Thyroid gland (tissue), 4 donors: ENCODE measurements at regions not wholly inside any gene's neighbourhood (a gene's known extent, or its start where the extent isn't known, plus 50 kb on each side); places are given as distances from the start of the nearest gene placed in this dataset.

Experiments used
- POLR2A ChIP-seq, 2 donors: fragments of 450-650 bp; IDR thresholded peaks; one replicate each; pipeline ENCODE4 v1.6.1; 2017; ENCODE audit warnings: antibody characterized with exemption in 2 of 2, mild to moderate bottlenecking in 2 of 2, moderate library complexity in 1 of 2
- TF ChIP-seq, protein P1 (sequence below), 6 experiments: fragments of 200-600 bp in 3 of 6; fragments of 450-650 bp in 3 of 6; sonication (generic) in 3 of 6; IDR thresholded peaks; one replicate each; pipeline ENCODE4 v1.5.1; 2016 to 2019; ENCODE audit warnings: antibody characterized with exemption in 6 of 6, mild to moderate bottlenecking in 2 of 6, inconsistent platforms in 1 of 6, moderate library complexity in 1 of 6

DNA sequence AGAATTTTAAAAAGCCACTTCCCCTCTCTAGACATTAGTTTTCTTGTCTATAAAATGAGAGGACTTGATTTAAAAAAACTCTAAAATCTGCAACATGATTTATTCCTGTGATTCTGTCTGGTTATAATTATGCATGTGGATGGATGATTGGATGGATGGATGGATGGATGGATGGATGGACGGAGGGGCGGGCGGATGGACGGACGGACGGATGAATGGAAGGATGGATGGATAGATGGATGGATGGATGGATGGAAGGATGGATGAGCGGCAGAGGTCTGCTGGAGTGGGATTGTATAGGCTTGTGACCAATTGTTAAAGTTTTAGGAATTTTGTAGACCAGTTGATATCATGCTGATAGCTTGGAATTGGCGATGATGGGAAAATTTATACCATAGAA is 135.2 kb upstream of the TIAM1 start:
- TF ChIP-seq, protein P1, sequence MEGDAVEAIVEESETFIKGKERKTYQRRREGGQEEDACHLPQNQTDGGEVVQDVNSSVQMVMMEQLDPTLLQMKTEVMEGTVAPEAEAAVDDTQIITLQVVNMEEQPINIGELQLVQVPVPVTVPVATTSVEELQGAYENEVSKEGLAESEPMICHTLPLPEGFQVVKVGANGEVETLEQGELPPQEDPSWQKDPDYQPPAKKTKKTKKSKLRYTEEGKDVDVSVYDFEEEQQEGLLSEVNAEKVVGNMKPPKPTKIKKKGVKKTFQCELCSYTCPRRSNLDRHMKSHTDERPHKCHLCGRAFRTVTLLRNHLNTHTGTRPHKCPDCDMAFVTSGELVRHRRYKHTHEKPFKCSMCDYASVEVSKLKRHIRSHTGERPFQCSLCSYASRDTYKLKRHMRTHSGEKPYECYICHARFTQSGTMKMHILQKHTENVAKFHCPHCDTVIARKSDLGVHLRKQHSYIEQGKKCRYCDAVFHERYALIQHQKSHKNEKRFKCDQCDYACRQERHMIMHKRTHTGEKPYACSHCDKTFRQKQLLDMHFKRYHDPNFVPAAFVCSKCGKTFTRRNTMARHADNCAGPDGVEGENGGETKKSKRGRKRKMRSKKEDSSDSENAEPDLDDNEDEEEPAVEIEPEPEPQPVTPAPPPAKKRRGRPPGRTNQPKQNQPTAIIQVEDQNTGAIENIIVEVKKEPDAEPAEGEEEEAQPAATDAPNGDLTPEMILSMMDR (IDR thresholded peaks at IDR 0.05): no peak
- no peak for TF ChIP-seq POLR2A (IDR thresholded peaks at IDR 0.05)
